NCI-H1092 (cell line): ENCODE measurements at regions not wholly inside any gene's neighbourhood (a gene's known extent, or its start where the extent isn't known, plus 50 kb on each side); places are given as distances from the start of the nearest gene placed in this dataset.
"Not testable (repeated sequence)": the region's sequence is repeated elsewhere in the genome, so short reads cannot be mapped to it uniquely, and the experiment has no call there.

Source experiments
- DNase-seq: peaks from one replicate; lab custom pipeline; 2025; lab: John Stamatoyannopoulos, UW

DNA sequence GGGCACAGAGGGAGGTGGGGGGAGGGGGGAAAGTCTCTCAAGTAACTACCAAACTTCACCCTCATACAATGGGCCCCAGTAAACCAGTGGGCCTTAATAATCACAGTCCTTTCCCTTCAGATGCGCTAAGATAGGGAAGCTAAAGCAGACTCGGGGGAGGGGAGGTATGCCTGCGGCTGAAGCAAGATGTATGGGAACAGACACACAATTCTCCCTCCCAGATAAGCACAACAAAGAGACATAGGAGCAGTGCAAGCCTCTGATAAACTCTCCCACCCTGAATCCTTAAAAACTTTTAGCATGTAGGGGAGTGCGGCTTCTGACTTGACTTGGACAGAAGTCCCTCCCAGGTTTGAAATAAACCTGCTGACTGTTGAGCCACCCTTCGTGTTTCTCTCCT, 54.7 kb downstream of the PROP1 start:
- not testable (repeated sequence) for DNase-seq

- peak; percentile 29 for DNase-seq
Observed at GRCh38 chr5:177939246-177940171, 56.5 kb downstream of the PROP1 start.

DNA sequence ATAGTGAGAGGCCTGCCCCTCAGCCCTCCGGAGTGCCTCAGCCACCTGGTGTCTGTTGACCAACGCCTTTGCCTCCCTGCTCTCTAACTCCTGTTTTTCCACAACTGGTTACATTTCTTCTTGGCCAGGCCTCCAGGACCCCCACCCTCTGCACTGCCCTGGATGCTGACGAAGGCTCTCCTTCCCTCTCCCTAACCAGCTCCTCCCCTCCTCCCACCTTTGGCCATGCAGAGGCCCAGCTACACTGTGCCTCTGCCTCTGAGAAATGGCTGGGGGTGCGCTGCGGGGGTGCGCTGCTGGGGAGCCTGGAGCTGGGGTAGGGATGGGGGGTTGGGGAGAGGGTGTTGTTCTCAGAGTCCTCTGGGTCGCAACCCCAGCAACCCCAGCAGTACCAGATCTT, 57.3 kb downstream of the PROP1 start:
- not testable (repeated sequence) for DNase-seq

- not testable (repeated sequence) for DNase-seq
Observed at GRCh38 chr5:177934233-177934632, 61.8 kb downstream of the PROP1 start.

DNA sequence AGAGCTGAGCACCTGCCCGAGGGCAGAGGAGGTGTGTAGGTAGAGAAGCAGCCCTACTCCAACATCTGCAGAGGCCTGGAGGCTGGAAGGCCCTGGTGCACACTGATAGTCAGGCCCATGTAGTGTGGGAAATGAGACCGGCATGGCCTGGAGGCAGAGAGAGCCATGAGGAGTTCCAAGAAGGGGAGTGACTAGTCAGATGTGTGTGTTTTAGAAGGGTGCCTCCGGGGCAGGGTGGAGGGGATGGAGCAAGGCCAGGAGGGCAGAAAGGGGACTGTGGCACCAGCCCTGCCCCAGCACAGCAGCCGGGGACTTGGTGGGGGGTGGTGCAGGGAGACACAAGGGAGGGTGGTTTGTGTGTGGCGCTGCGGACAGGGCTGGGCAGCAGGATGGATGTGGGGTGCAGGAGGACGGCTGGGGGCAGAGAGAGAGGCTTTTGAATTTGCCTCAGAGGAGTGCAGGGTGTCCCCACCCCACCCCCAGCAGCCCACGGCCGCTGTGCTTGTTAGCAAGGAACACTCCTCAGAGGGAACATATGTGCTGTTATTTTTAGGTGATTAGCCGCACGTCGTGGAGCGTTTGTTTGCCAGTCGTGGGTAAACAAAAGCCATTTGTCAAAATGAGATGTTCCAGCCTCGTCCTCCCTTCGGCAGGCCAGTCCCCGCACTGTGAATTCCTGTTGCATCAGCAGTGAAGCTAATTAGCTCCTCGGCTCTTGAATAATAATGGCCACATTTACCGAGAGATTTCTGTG, 65.6 kb downstream of the PROP1 start:
- DNase-seq, result not testable (repeated sequence)

GRCh38 chr5:177929618-177930017, 66.4 kb downstream of the PROP1 start:
- DNase-seq, result not testable (repeated sequence)

DNA sequence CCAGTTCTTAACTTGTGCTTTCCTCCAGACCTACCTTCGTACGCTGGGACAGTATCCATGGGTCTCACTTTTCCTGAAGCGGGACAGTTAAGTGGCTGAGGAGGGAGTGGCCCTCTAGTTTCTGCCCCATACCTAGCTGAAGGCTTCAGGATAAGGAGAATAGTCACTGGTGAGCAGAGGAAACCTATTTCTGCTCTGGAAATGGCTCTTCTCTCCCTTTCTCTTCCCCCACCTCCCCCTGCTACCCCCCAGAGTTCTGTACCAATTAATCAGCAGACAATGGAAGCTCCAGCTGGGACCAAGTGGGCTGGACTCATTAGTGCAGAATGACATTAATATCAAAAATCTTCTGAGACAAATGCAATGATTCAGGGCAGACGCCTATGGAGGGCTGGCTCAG, 68.5 kb downstream of the PROP1 start:
- DNase-seq, result not testable (repeated sequence)

DNA sequence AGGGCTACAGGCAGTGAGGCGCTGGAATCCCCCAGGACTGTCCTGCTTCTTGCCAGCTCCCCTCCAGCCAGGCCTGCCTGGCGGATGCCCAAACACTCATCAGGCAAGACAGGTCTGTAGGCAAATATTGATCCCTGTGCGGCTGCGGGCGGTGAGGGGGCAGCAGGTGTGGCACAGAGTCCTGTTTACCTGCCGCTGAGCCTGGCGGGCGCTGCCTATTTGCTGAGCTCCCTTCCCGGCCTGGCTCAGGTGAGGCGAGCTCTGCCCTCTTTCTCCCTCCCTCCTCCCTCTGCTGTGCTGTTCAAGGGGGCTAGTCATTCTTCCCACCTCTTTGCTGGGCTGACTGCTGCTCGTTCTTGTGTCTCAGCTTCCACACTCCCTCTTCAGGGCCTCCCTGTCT, 71.5 kb downstream of the PROP1 start:
- not testable (repeated sequence) for DNase-seq

DNA sequence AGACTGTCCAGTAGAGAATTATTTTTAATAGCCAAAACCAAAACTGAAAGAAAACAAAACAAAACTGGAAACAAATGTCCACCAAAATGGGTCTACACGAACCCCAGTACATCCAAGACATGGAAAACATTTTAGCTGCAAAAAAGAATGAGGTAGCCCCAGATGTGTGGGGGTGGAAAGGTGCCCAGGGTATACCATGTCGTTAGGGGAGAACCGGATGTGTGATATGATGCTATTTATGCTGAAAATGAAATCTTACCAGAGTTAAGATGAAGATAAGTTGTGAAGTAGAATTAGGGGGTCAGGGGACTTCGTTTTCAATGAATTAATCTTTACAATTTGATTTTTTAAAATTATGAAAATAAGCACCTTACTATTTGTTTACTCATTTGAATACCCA, 72.2 kb downstream of the PROP1 start:
- DNase-seq, result not testable (repeated sequence)

DNA sequence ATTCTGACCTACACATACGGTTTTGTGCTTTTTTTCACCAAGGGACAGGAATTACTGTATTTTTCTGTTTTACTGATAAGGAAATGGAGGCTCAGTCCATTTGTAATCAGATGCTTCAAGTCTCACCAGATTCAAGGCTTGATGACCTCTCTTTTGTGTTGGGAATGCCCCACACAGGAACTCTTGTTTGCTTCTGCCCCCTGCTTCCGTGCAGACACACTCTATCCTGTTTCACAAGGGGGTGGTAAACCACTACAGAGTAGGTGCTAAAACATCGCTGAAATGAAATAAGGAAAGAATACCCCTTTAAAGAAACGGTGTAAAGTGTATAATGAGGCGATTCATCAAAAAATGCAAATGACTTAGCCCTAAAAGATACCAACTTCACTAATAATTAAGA, 72.9 kb downstream of the PROP1 start:
- DNase-seq, result not testable (repeated sequence)

- not testable (repeated sequence) for DNase-seq
Observed at GRCh38 chr5:177909261-177909660, 86.8 kb downstream of the PROP1 start.

- DNase-seq, result not testable (repeated sequence)
Observed at GRCh38 chr5:177902806-177903205, 93.2 kb downstream of the PROP1 start.

DNA sequence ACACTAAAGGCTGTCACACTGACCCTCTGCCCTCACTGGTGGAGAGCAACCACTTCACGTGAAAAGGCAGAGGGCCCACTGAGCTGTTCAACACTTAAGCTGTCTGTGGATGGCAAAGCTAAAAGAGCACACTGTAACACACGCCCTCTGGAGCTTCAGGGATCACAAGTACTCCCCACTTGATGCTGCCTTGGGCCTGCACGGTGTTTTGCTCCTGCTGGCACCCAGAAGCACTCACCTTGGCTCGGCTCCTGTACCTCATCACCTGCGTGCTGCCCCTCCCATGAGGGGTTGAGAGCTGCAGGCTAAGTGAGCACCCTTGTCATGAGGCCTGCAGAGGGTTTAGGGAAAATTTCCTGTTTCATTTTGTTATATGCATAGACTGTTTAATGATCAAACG, 96.0 kb downstream of the PROP1 start:
- DNase-seq, result not testable (repeated sequence)

GRCh38 chr5:177894681-177895453, 101.2 kb downstream of the PROP1 start:
- DNase-seq, result not testable (repeated sequence)

DNA sequence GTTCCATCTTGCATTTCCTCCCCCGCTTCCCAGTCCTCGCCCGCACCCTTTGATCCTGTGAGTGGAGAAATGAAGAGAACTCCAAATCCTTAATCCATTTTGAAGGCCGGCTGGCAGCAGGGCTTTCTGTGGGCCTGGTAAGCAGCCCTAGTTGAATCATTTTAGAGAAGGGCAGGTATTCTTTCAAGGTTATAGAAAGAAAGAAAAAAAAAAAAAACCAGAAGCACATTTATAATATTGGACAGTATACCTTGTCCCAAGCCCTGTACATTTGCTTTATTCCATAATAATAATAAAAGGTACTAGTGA, 103.7 kb downstream of the PROP1 start:
- DNase-seq, result not testable (repeated sequence)

DNA sequence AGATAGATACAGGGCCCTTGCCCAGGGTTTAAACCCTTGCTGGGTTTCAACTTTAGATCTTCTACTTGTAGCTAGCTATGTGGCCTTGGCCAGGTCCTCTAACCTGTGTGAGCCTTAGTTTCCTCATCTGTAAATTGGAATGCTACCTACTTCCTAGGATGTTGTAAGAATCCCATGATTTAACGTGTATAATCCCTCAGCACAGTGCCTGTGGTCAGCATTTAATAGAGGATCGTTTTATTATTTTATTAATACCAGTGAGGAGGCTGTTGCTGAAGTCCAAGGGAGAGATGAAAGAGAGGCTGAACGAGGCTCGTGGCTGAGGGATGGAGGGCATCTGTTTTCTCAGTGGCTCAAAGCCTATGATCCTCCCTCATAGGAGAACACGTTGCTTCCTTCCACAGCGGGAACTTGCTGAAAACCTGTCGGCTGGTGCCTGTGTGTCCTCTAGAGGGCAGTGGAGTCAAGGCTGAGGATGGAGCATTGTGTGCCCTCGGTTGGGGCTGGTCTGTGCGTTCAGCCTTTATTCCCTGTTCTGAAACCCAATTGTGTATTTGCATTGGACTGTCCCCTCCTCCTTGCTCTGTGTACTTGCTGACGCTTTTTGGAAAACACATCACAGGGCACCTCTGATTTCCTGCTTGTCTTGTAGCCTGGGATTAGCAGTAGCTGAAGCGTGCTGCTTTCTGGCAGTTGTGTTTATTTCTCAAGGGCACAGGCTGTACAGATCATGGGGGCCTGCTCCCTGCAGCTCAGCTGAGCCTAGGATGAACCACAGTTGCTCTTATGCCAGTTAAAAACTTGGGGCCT, 104.3 kb downstream of the PROP1 start:
- DNase-seq, result not testable (repeated sequence)

DNA sequence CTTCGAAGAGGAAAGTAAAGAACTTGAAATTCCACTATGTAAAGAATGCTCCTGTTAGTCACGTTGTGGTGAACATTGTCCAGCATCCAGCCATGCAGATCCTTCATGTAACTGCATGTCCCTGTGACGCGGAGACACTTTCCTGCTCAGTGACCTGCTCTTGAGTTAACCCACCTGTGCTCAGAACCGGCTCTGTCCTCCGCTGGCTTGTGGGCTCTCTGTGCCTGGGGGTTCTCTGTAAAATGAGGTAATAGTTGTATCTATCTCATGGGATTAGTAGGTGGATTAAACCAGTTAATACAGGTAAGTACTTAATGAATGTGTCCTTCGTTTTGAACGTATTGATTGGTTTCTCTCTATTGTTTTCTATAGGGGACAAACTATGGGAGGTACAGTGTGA, 100.6 kb upstream of the FAM153A start:
- DNase-seq, result not testable (repeated sequence)

GRCh38 chr5:177875900-177876238, 93.2 kb upstream of the FAM153A start:
- DNase-seq, result not testable (repeated sequence)

GRCh38 chr5:177875013-177875899, 92.6 kb upstream of the FAM153A start:
- DNase-seq, result not testable (repeated sequence)

DNA sequence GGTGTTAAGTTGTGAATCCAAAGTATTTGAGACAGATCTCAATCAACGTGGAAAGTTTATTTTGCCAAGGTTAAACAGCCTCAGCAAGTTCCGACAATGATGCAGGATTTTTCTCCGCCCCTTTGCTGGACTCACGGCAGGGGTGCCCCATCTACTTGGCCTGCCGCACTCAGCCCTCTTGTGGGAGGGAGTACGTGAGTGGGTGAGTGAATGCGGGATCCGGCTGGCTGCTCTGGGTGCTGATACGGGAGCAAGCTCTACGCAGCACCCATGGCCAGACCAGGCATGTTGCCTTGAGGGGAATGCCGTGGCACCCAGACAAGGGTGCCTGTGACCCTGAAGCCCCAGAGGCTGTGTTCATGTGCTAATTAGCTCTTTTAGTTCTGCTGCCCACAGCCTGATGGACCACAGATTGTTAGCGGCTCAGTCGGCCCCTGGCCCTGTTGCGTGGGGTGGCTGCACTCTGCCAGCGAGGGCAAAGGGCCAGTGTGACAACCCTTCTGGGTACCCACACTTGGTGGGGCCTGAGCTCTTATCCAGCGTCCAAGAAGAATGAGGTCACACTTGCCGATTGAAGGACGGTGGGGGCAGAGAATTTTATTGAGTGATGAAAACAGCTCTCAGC, 81.2 kb upstream of the FAM153A start:
- not testable (repeated sequence) for DNase-seq
